K562 (cell line): ENCODE measurements at regions not wholly inside any gene's neighbourhood (a gene's known extent, or its start where the extent isn't known, plus 50 kb on each side); places are given as distances from the start of the nearest gene placed in this dataset.

Source experiments
- ATAC-seq: fragments of 200-7000 bp; cut with Tn5 transposase; 3 replicates; pipeline ENCODE4 v1.9.1; 2020; ENCODE audit warnings: moderate library complexity
- BruUV-seq: library from RNA; stranded (reverse); fragments of 400-500 nt; replicated peaks from 2 replicates; lab custom pipeline; 2021; lab: Mats Ljungman, UMichigan
- CTCF ChIA-PET: fragments of 300-600 bp; formaldehyde crosslinking; extraction: SDS; loops from one replicate; lab custom pipeline; 2021; ENCODE audit warnings: low intra/inter-chr PET ratio; lab: Yijun Ruan, JAX
- POLR2A ChIA-PET: fragments of 300-600, 350-650 bp; sonication (Branson Sonifier 250); formaldehyde crosslinking; extraction: SDS; loops from one replicate; lab custom pipeline; 2021; ENCODE audit warnings: antibody characterized with exemption, inconsistent platforms; lab: Yijun Ruan, JAX
- DNase-seq, 4 experiments: peaks; one replicate each; pipeline versions ENCODE4 v3.0.0 to v3.0.0-alpha.2; 2011 to 2018; ENCODE audit warnings: low spot score in 3 of 4, mixed read lengths in 3 of 4; ENCODE audit errors: extremely low read depth in 1 of 4
- FAIRE-seq: peaks from 2 replicates; lab custom pipeline; 2011; peaks lifted over from hg19 to GRCh38; lab: Jason Lieb, UNC
- H2AFZ ChIP-seq: 2 replicates; pipeline ENCODE4 v1.6.0; 2011; ENCODE audit warnings: low read depth, low read length, control low read depth, inconsistent platforms
- H3K27ac ChIP-seq: fragments of 200-600 bp; 3 replicates; pipeline ENCODE4 v1.8.0; 2011; ENCODE audit warnings: low read depth, mild to moderate bottlenecking, control low read depth, inconsistent platforms, low read length, moderate library complexity, mixed read lengths; ENCODE audit errors: extremely low read depth
- H3K27me3 ChIP-seq, 2 experiments: fragments of 300-600 bp in 1 of 2; 2 replicates in 1 of 2; 3 replicates in 1 of 2; pipeline versions ENCODE4 v1.6.0 to v1.8.0; 2011; ENCODE audit warnings: inconsistent platforms in 2 of 2, low read length in 2 of 2, mild to moderate bottlenecking in 1 of 2, mixed read lengths in 1 of 2, moderate library complexity in 1 of 2; ENCODE audit not compliant: control insufficient read depth in 2 of 2, insufficient read depth in 2 of 2
- H3K36me3 ChIP-seq: fragments of 300-600 bp; 3 replicates; pipeline ENCODE4 v1.8.0; 2011; ENCODE audit warnings: mild to moderate bottlenecking, low read length, inconsistent platforms; ENCODE audit not compliant: control insufficient read depth, insufficient read depth
- H3K4me1 ChIP-seq, 2 experiments: fragments of 200-600 bp in 1 of 2; replicated peaks in 1 of 2; 2 replicates in 1 of 2; 3 replicates in 1 of 2; pipeline versions ENCODE4 v1.5.1 to v1.8.0; 2011; ENCODE audit warnings: inconsistent platforms in 2 of 2, low read length in 2 of 2, mild to moderate bottlenecking in 1 of 2, mixed read lengths in 1 of 2, moderate library complexity in 1 of 2; ENCODE audit not compliant: control insufficient read depth in 2 of 2, insufficient read depth in 2 of 2
- H3K4me2 ChIP-seq: 2 replicates; pipeline ENCODE4 v1.6.1; 2011; ENCODE audit warnings: low read length, control low read depth, inconsistent platforms, mixed read lengths; ENCODE audit not compliant: insufficient read depth
- H3K4me3 ChIP-seq: fragments of 200-600 bp; sonication (generic), shearing (Covaris generic); 2 replicates; pipeline ENCODE4 v1.5.1; 2016; ENCODE audit warnings: control low read depth, inconsistent platforms
- H3K79me2 ChIP-seq: fragments of 200-600 bp; 3 replicates; pipeline ENCODE4 v1.8.0; 2011; ENCODE audit warnings: low read length, inconsistent platforms; ENCODE audit not compliant: control insufficient read depth, insufficient read depth
- H3K9ac ChIP-seq, 2 experiments: 2 replicates each; pipeline versions ENCODE4 v1.6.0 to v1.6.1; 2011; ENCODE audit warnings: low read depth in 2 of 2, low read length in 2 of 2, control low read depth in 1 of 2, inconsistent platforms in 1 of 2, mild to moderate bottlenecking in 1 of 2, mixed read lengths in 1 of 2; ENCODE audit not compliant: insufficient read depth in 1 of 2
- H3K9me1 ChIP-seq: one replicate; pipeline ENCODE4 v1.6.0; 2011; ENCODE audit warnings: inconsistent platforms, mild to moderate bottlenecking, low read length, moderate library complexity; ENCODE audit not compliant: control insufficient read depth, insufficient read depth
- H3K9me3 ChIP-seq: replicated peaks from 2 replicates; pipeline ENCODE4 v1.5.1; 2011; ENCODE audit warnings: low read depth, low read length, inconsistent platforms; ENCODE audit not compliant: control insufficient read depth, insufficient read depth
- H4K20me1 ChIP-seq: replicated peaks from 2 replicates; pipeline ENCODE4 v1.6.1; 2011; ENCODE audit warnings: low read length, inconsistent platforms, mixed read lengths; ENCODE audit not compliant: control insufficient read depth, insufficient read depth
- ARNT ChIP-seq, 2 experiments: fragments of 450-650 bp; IDR thresholded peaks; 2 replicates each; pipeline ENCODE4 v1.6.1; 2016; ENCODE audit warnings: mild to moderate bottlenecking in 1 of 2
- CCAR2 ChIP-seq: fragments of 200-400 bp; formaldehyde crosslinking; IDR thresholded peaks from 2 replicates; pipeline ENCODE4 v1.6.1; 2017; ENCODE audit warnings: mild to moderate bottlenecking, low read depth, low read length
- CREM ChIP-seq: IDR thresholded peaks from 2 replicates; pipeline ENCODE4 v1.6.1; 2014; ENCODE audit warnings: antibody characterized with exemption, low read depth
- CUX1 ChIP-seq: fragments of 200-800 bp; sonication (Bioruptor generic); IDR thresholded peaks from 2 replicates; pipeline ENCODE4 v1.6.1; 2016; ENCODE audit warnings: missing genetic modification characterization, missing compliant biosample characterization
- MECOM ChIP-seq: fragments of 250-450 bp; sonication (Bioruptor Pico); IDR thresholded peaks from 2 replicates; pipeline ENCODE4 v1.8.0; 2022; ENCODE audit warnings: inconsistent platforms
- RBFOX2 ChIP-seq: fragments of 200-400 bp; formaldehyde crosslinking; IDR thresholded peaks from 2 replicates; pipeline ENCODE4 v1.6.1; 2017; ENCODE audit warnings: low read depth, mild to moderate bottlenecking, low read length, moderate library complexity
- RBM15 ChIP-seq: fragments of 200-400 bp; formaldehyde crosslinking; IDR thresholded peaks from 2 replicates; pipeline ENCODE4 v1.6.1; 2018; ENCODE audit warnings: mild to moderate bottlenecking, low read length, moderate library complexity; ENCODE audit not compliant: insufficient read depth
- SMARCE1 ChIP-seq: fragments of 450-650 bp; IDR thresholded peaks from 2 replicates; pipeline ENCODE4 v1.7.1; 2016; ENCODE audit warnings: mild to moderate bottlenecking
- STAT5A ChIP-seq: IDR thresholded peaks from 2 replicates; pipeline ENCODE4 v1.6.1; 2012; ENCODE audit warnings: low read length, inconsistent platforms, borderline replicate concordance
- ZNF217 ChIP-seq: sonication (generic); formaldehyde crosslinking; IDR thresholded peaks from 2 replicates; pipeline ENCODE4 v1.8.0; 2022; ENCODE audit warnings: mild to moderate bottlenecking, missing genetic modification reagents
- whole genome bisulfite sequencing: fragments of 100-300 bp; shearing (Covaris generic); methylation state at CpG from one replicate; pipeline ENCODE4 v1.1.6; 2016; ENCODE audit warnings: low coverage, mixed read lengths; ENCODE audit not compliant: insufficient coverage; ENCODE audit errors: missing lambda C conversion rate; 5-methylcytosine and 5-hydroxymethylcytosine counted together
- in situ Hi-C: fragments of 300-500 bp; cut with MboI; formaldehyde crosslinking; loops from 4 replicates; pipeline ENCODE4 v1.15.0; 2018; ENCODE audit warnings: inconsistent platforms, mixed read lengths
- intact Hi-C: fragments of 100-400 bp; cut with micrococcal nuclease; formaldehyde crosslinking; loops from 2 replicates; pipeline ENCODE4 v1.14.2; 2022
- TF ChIP-seq, protein P1 (sequence below): fragments of 200-800 bp; sonication (Bioruptor generic); IDR thresholded peaks from 2 replicates; pipeline ENCODE4 v1.6.1; 2017; ENCODE audit warnings: missing genetic modification characterization, missing compliant biosample characterization

GRCh38 chr11:80846442-80846841 is 1405.6 kb upstream of the TENM4 start:
- DNase-seq: no peak
- Histone ChIP-seq H3K27ac (no peak overlapping the region), H3K4me3 (no peak overlapping the region), H3K9me1 (no peaks in the 10 kb centered on the region), H3K27me3 (no peaks in the 10 kb centered on the region), H3K36me3 (no peaks in the 10 kb centered on the region), H3K4me2 (no peak overlapping the region), H3K79me2 (no peaks in the 10 kb centered on the region), H3K9ac (no peak overlapping the region), H2AFZ (no peak overlapping the region), H4K20me1 (no peaks in the 10 kb centered on the region), H3K9me3 (no peaks in the 10 kb centered on the region), H3K4me1 (no peaks in the 10 kb centered on the region)
- ChIA-PET POLR2A (no interaction called here), CTCF (no interaction called here)
- TF ChIP-seq RBFOX2: no peak
- no peak for TF ChIP-seq CCAR2
- TF ChIP-seq ZNF217: no peak
- TF ChIP-seq STAT5A: no peak
- TF ChIP-seq SMARCE1: no peak
- TF ChIP-seq CREM: no peak
- TF ChIP-seq MECOM (CRISPR knock-in tag): no peak
- in situ Hi-C loops (no loop called here), intact Hi-C loops (no loop called here)
- no peak for ATAC-seq
- no TSS peak for BruUV-seq
- FAIRE-seq: no peak

DNA sequence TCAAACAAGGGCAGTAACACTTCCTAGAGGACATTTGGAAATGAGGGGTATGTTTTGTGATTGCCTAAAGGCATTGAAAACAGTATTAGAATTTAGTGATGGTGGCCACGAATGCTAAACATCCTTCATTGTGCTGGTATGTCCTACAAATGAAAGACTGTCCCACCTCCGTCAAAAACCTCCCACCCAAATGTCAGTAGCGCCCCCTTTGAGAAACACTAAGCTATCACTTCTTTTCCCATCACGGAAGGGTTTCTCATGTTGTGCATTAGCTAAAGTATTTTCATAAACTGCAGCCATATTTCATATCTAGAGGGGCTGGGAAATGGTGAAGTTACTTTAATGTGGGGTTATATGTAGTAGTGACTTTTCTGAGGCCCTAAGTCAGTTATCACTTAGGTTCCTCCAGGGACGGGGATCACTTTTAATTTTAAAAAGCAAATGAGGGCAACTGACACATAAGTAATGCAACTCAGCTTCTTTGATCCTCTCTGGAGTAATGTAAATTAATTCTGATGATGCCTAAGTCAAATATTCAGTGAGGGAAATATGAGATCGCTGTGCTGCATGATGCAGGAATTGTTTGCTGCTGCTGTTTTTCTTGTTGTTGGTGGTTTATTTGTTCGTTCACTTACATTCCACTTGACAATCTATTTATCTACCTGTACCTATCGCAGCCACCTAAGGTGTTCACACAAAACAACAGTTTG is 1403.4 kb upstream of the TENM4 start:
- FAIRE-seq: no peak
- no peak overlapping the region for H3K9ac ChIP-seq
- no peak for ATAC-seq
- no peak overlapping the region for H3K4me3 ChIP-seq
- no peaks in the 10 kb centered on the region for H3K79me2 ChIP-seq
- H3K9me1 ChIP-seq: no peaks in the 10 kb centered on the region
- no peaks in the 10 kb centered on the region for H4K20me1 ChIP-seq
- no peak overlapping the region for H3K4me2 ChIP-seq
- no peaks in the 10 kb centered on the region for H3K36me3 ChIP-seq
- BruUV-seq: no TSS peak
- no peak for DNase-seq
- intact Hi-C loops: no loop called here
- H2AFZ ChIP-seq: no peak overlapping the region
- in situ Hi-C loops: no loop called here
- H3K27me3 ChIP-seq: no peaks in the 10 kb centered on the region
- WGBS: 0% methylated on average over 8 of the region's 8 CpGs
- no peaks in the 10 kb centered on the region for H3K9me3 ChIP-seq
- H3K4me1 ChIP-seq: no peaks in the 10 kb centered on the region
- no peak overlapping the region for H3K27ac ChIP-seq
- ChIA-PET CTCF (no interaction called here), POLR2A (no interaction called here)
- TF ChIP-seq RBM15 (no peak), ARNT (IDR thresholded peaks at IDR 0.05) (no peak), CUX1 (CRISPR knock-in tag) (no peak)
- TF ChIP-seq, protein P1, sequence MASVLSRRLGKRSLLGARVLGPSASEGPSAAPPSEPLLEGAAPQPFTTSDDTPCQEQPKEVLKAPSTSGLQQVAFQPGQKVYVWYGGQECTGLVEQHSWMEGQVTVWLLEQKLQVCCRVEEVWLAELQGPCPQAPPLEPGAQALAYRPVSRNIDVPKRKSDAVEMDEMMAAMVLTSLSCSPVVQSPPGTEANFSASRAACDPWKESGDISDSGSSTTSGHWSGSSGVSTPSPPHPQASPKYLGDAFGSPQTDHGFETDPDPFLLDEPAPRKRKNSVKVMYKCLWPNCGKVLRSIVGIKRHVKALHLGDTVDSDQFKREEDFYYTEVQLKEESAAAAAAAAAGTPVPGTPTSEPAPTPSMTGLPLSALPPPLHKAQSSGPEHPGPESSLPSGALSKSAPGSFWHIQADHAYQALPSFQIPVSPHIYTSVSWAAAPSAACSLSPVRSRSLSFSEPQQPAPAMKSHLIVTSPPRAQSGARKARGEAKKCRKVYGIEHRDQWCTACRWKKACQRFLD (CRISPR knock-in tag): no peak
